Lower lobe of right lung (tissue), 2 donors: ENCODE measurements at regions not wholly inside any gene's neighbourhood (a gene's known extent, or its start where the extent isn't known, plus 50 kb on each side); places are given as distances from the start of the nearest gene placed in this dataset.
"Not testable (repeated sequence)": the region's sequence is repeated elsewhere in the genome, so short reads cannot be mapped to it uniquely, and the experiment has no call there.

ENCODE experiments used
- ATAC-seq, 2 donors: fragments of 200-7000 bp; cut with Tn5 transposase; one replicate each; pipeline ENCODE4 v1.9.1; 2020 to 2022; ENCODE audit warnings: mild to moderate bottlenecking in 2 of 2, moderate library complexity in 2 of 2
- DNase-seq: peaks from one replicate; pipeline ENCODE4 v3.0.0-alpha.2; 2020
- H3K27ac ChIP-seq: fragments of 200-600 bp; one replicate; pipeline ENCODE4 v1.8.0; 2022
- H3K27me3 ChIP-seq: fragments of 200-600 bp; one replicate; pipeline ENCODE4 v1.8.0; 2022; ENCODE audit warnings: low read depth
- H3K36me3 ChIP-seq: fragments of 200-600 bp; one replicate; pipeline ENCODE4 v1.8.0; 2022; ENCODE audit warnings: mild to moderate bottlenecking
- H3K4me1 ChIP-seq: fragments of 200-600 bp; one replicate; pipeline ENCODE4 v1.8.0; 2022
- H3K4me3 ChIP-seq: fragments of 200-600 bp; one replicate; pipeline ENCODE4 v1.8.0; 2022; ENCODE audit warnings: mild to moderate bottlenecking
- H3K9me3 ChIP-seq: fragments of 200-600 bp; one replicate; pipeline ENCODE4 v1.8.0; 2022
- CTCF ChIP-seq: fragments of 200-600 bp; IDR thresholded peaks from one replicate; pipeline ENCODE4 v1.8.0; 2022; ENCODE audit warnings: antibody characterized with exemption, mild to moderate bottlenecking
- intact Hi-C: fragments of 100-400 bp; cut with DNase I; formaldehyde crosslinking; loops from one replicate; pipeline ENCODE4 v1.11.0; 2022
- donor health status: DM: no; HTN: yes; CAD: no; lungs with severe emphysema.

DNA sequence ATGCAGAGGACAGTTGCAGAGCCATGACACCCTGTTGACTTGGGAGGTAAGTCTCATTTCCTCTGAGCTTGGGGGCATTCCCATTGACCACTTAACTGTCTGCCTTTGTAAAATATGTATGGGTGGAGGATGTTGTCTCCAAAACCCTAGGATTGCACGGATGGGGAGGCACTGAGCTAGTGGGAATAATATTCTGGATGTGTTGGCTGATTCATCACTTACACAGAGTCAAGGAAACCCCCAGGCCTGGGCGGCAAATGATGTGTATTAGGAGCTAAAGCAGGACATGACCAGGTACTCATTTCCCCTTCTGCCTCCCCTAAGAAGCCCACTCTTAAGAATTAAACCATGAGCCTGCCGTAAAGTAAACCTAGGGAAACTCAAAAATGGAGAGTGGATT is 319.4 kb downstream of the VRK1 start:
- Histone ChIP-seq H3K27ac (no peak overlapping the region), H3K27me3 (no peaks in the 10 kb centered on the region), H3K4me1 (no peaks in the 10 kb centered on the region), H3K4me3 (no peak overlapping the region), H3K36me3 (no peaks in the 10 kb centered on the region), H3K9me3 (no peaks in the 10 kb centered on the region)
- TF ChIP-seq CTCF, result no peak
- intact Hi-C loops, result no loop called here
- no peak for ATAC-seq
- DNase-seq, result no peak

GRCh38 chr14:97117693-97118092 is 320.5 kb downstream of the VRK1 start:
- Histone ChIP-seq H3K36me3 (no peaks in the 10 kb centered on the region), H3K27ac (no peak overlapping the region), H3K4me1 (no peaks in the 10 kb centered on the region), H3K4me3 (no peak overlapping the region), H3K27me3 (peaks cover 5% of the 10 kb centered on the region), H3K9me3 (no peaks in the 10 kb centered on the region)
- intact Hi-C loops, result no loop called here
- no peak for ATAC-seq
- no peak for TF ChIP-seq CTCF
- DNase-seq, result no peak

DNA sequence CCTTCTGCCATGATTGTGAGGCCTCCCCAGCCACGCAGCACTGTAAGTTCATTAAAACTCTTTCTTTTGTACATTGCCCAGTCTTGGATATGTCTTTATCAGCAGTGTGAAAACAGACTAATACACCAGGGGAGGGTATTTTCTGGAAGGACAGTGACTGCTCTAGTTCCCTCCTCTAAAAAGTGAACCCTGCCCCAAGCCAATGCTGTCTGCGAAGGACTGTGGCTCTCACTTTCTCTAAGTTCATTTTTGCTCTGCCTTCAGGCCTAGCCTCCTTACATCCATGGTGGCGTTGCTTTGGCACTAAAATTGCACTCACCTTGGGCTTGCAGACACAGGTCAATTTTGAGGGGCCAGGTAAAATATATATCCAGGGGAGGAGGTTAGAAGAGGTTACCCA is 323.0 kb downstream of the VRK1 start:
- no peak for ATAC-seq
- Histone ChIP-seq H3K27me3 (peaks cover 7% of the 10 kb centered on the region), H3K9me3 (no peaks in the 10 kb centered on the region), H3K4me3 (no peak overlapping the region), H3K27ac (no peak overlapping the region), H3K36me3 (no peaks in the 10 kb centered on the region), H3K4me1 (no peaks in the 10 kb centered on the region)
- DNase-seq, result no peak
- intact Hi-C loops, result no loop called here
- TF ChIP-seq CTCF, result no peak

GRCh38 chr14:97120611-97121031 is 323.4 kb downstream of the VRK1 start:
- H3K4me1 ChIP-seq, result no peaks in the 10 kb centered on the region
- H3K4me3 ChIP-seq, result no peak overlapping the region
- intact Hi-C loops, result no loop called here
- peaks cover 7% of the 10 kb centered on the region for H3K27me3 ChIP-seq
- H3K27ac ChIP-seq, result no peak overlapping the region
- no peaks in the 10 kb centered on the region for H3K36me3 ChIP-seq
- no peaks in the 10 kb centered on the region for H3K9me3 ChIP-seq
- no peak for DNase-seq
- TF ChIP-seq CTCF, result no peak
- no peak for ATAC-seq

GRCh38 chr14:97129639-97130038 is 332.5 kb downstream of the VRK1 start:
- intact Hi-C loops, result no loop called here
- TF ChIP-seq CTCF, result no peak
- Histone ChIP-seq H3K9me3 (no peaks in the 10 kb centered on the region), H3K4me1 (no peaks in the 10 kb centered on the region), H3K27me3 (no peaks in the 10 kb centered on the region), H3K27ac (no peak overlapping the region), H3K36me3 (no peaks in the 10 kb centered on the region), H3K4me3 (no peak overlapping the region)
- ATAC-seq (no peak), DNase-seq (no peak)

GRCh38 chr14:97135847-97136246 is 338.7 kb downstream of the VRK1 start:
- ATAC-seq, H3K27me3 ChIP-seq, H3K27ac ChIP-seq, intact Hi-C loops, H3K4me3 ChIP-seq, DNase-seq, H3K4me1 ChIP-seq, H3K9me3 ChIP-seq, H3K36me3 ChIP-seq: not testable (repeated sequence)
